ENCODE measurements at regions not wholly inside any gene's neighbourhood (a gene's known extent, or its start where the extent isn't known, plus 50 kb on each side); places are given as distances from the start of the nearest gene placed in this dataset.

DNA sequence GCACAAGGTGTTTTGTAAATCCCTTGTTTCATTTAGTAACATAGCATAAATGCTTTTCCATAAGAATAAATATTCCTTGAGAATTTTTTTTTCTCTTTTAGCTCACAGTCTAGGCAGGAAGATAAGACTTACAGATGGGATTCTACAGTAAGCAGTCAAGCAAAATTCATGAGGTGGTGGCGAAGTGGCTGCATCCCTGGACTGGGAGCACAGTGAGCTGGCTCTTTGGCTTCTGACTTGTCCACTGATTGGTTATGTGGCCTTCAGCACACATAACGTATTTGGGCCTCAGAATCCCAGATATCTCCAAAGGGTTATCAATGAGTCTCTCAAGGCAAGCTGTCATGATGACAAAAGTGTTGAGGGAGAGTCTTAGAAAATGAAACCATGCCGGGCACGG is 99.8 kb downstream of the EBNA1BP2 start:
- TF ChIP-seq CEBPB (IDR thresholded peaks at IDR 0.05), result no peak
- TF ChIP-seq TCF12 (IDR thresholded peaks at IDR 0.05; ENCODE audit: low read depth), result no peak
- TF ChIP-seq NFIC (IDR thresholded peaks at IDR 0.05), result no peak
- TF ChIP-seq, protein P1, sequence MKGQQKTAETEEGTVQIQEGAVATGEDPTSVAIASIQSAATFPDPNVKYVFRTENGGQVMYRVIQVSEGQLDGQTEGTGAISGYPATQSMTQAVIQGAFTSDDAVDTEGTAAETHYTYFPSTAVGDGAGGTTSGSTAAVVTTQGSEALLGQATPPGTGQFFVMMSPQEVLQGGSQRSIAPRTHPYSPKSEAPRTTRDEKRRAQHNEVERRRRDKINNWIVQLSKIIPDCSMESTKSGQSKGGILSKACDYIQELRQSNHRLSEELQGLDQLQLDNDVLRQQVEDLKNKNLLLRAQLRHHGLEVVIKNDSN (IDR thresholded peaks at IDR 0.05), result no peak
- TF ChIP-seq MAX (IDR thresholded peaks at IDR 0.05), result no peak
- TF ChIP-seq FOXM1 (IDR thresholded peaks at IDR 0.05; ENCODE audit: borderline replicate concordance, low read depth), result no peak
- no peak for TF ChIP-seq YY1 (IDR thresholded peaks at IDR 0.05; ENCODE audit: low read depth)
- no peak for TF ChIP-seq RAD21 (IDR thresholded peaks at IDR 0.05; ENCODE audit: low read depth)
- TF ChIP-seq TAF1 (IDR thresholded peaks at IDR 0.05; ENCODE audit: low read depth), result no peak
- no peak for TF ChIP-seq ZBTB7A (IDR thresholded peaks at IDR 0.05; ENCODE audit: low read depth)
- no peak for TF ChIP-seq EP300 (IDR thresholded peaks at IDR 0.05; ENCODE audit: borderline replicate concordance)
- TF ChIP-seq TEAD4 (IDR thresholded peaks at IDR 0.05), result no peak
- no peak for TF ChIP-seq EGR1 (IDR thresholded peaks at IDR 0.05)
- no peak for TF ChIP-seq CREB1 (IDR thresholded peaks at IDR 0.05; ENCODE audit: low read depth)
- TF ChIP-seq REST (IDR thresholded peaks at IDR 0.05; ENCODE audit: low read depth), result no peak

DNA sequence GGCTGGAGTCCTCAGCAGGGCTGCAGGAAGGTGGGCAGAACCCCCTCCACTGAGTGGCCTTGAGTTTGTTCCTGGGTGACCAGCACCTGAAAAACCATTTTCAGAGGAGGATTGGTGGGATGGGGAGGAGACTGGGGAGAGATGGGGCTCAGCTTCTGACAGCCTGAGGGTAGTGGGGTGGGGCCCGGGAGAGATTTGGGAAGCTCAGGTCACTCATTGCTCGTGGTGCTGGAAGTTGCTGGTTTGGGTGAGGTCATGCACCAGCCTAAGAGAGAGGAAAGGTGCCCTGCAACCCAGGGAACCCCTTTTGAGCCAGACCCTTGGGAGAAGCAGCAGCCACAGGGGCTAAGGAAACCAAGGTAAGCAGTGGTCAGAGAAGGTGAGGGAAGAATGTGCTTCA is 100.8 kb downstream of the EBNA1BP2 start:
- TF ChIP-seq FOXM1 (IDR thresholded peaks at IDR 0.05; ENCODE audit: borderline replicate concordance, low read depth), result no peak
- TF ChIP-seq, protein P1 (IDR thresholded peaks at IDR 0.05), result no peak
- no peak for TF ChIP-seq ZBTB7A (IDR thresholded peaks at IDR 0.05; ENCODE audit: low read depth)
- TF ChIP-seq MAX (IDR thresholded peaks at IDR 0.05), result no peak
- no peak for TF ChIP-seq YY1 (IDR thresholded peaks at IDR 0.05; ENCODE audit: low read depth)
- no peak for TF ChIP-seq REST (IDR thresholded peaks at IDR 0.05; ENCODE audit: low read depth)
- TF ChIP-seq TCF12 (IDR thresholded peaks at IDR 0.05; ENCODE audit: low read depth), result no peak
- TF ChIP-seq RAD21 (IDR thresholded peaks at IDR 0.05; ENCODE audit: low read depth), result no peak
- no peak for TF ChIP-seq TEAD4 (IDR thresholded peaks at IDR 0.05)

DNA sequence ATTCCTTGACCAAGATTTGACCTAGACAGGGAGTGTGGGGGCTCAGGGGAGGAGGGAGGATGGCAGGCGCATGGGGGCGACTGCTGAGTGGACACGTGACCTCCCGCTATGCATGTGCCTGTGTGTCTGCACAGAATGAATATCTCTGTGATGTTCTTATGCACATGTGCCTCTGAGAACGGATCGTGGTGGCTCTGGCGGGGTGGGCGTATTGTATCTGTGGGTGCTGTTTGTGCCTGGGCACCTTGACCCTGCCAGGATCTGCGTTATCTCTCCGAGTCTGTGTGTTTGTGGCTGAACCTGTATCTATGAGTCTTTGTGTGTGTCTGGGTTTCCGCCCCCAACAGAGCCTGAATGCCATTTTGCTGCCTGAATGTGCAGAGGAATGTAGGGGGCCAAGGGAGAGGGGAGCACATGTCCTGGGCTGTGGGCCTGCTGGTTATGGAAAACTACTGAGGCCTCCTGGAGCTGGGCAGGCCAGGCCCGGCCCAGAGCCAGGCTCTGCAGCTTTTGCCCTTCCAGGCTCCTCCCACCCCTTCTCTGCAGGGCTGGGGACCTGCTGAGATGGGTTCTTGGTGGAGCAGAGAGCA is 102.5 kb downstream of the EBNA1BP2 start:
- TF ChIP-seq TCF12 (IDR thresholded peaks at IDR 0.05; ENCODE audit: low read depth) (peak; percentile 76), CREB1 (IDR thresholded peaks at IDR 0.05; ENCODE audit: low read depth) (no peak), REST (IDR thresholded peaks at IDR 0.05; ENCODE audit: low read depth) (no peak), CEBPB (IDR thresholded peaks at IDR 0.05) (no peak), RAD21 (IDR thresholded peaks at IDR 0.05; ENCODE audit: low read depth) (no peak), YY1 (IDR thresholded peaks at IDR 0.05; ENCODE audit: low read depth) (no peak), NFIC (IDR thresholded peaks at IDR 0.05) (peak; percentile 65), MAX (IDR thresholded peaks at IDR 0.05) (peak; percentile 83), FOXM1 (IDR thresholded peaks at IDR 0.05; ENCODE audit: borderline replicate concordance, low read depth) (no peak), TAF1 (IDR thresholded peaks at IDR 0.05; ENCODE audit: low read depth) (no peak), TEAD4 (IDR thresholded peaks at IDR 0.05) (peak; percentile 80), EP300 (IDR thresholded peaks at IDR 0.05; ENCODE audit: borderline replicate concordance) (peak; percentile 83), ZBTB7A (IDR thresholded peaks at IDR 0.05; ENCODE audit: low read depth) (no peak), EGR1 (IDR thresholded peaks at IDR 0.05) (0 out of 2 replicates have a peak, but pooled peaks have one; percentile 35)
- TF ChIP-seq, protein P1 (IDR thresholded peaks at IDR 0.05), result 0 out of 2 replicates have a peak, but pooled peaks have one; percentile 19

Data from Ishikawa (cell line).